KMS-11 (cell line): ENCODE measurements at regions not wholly inside any gene's neighbourhood (a gene's known extent, or its start where the extent isn't known, plus 50 kb on each side); places are given as distances from the start of the nearest gene placed in this dataset.

ENCODE experiments used
- H2AFZ ChIP-seq: fragments of 200-600 bp; sonication (generic); 2 replicates; pipeline ENCODE4 v1.6.1; 2016; ENCODE audit warnings: antibody characterized with exemption, mixed run types, low read depth
- H3K27ac ChIP-seq: fragments of 200-600 bp; sonication (generic); 2 replicates; pipeline ENCODE4 v1.6.1; 2016; ENCODE audit warnings: mild to moderate bottlenecking, mixed run types
- H3K27me3 ChIP-seq: fragments of 200-600 bp; sonication (generic); 2 replicates; pipeline ENCODE4 v1.6.1; 2017; ENCODE audit warnings: mild to moderate bottlenecking, low read depth, mixed run types, moderate library complexity; ENCODE audit not compliant: insufficient read depth
- H3K36me3 ChIP-seq: fragments of 200-600 bp; sonication (generic); 2 replicates; pipeline ENCODE4 v1.6.1; 2017; ENCODE audit warnings: mild to moderate bottlenecking, mixed run types; ENCODE audit not compliant: insufficient read depth
- H3K4me1 ChIP-seq: fragments of 200-600 bp; sonication (generic); 2 replicates; pipeline ENCODE4 v1.6.1; 2016; ENCODE audit warnings: mild to moderate bottlenecking, low read depth, mixed run types; ENCODE audit not compliant: poor library complexity, severe bottlenecking
- H3K4me2 ChIP-seq: fragments of 200-600 bp; sonication (generic); 2 replicates; pipeline ENCODE4 v1.7.0; 2016; ENCODE audit warnings: mild to moderate bottlenecking, mixed run types
- H3K4me3 ChIP-seq: fragments of 200-600 bp; sonication (generic); IDR thresholded peaks from 2 replicates; pipeline ENCODE4 v1.6.1; 2017; ENCODE audit warnings: low read depth, low read length, mixed read lengths; ENCODE audit not compliant: insufficient read depth
- H3K79me2 ChIP-seq: fragments of 200-600 bp; sonication (generic); 2 replicates; pipeline ENCODE4 v1.6.1; 2016; ENCODE audit warnings: low read depth, mixed run types; ENCODE audit not compliant: insufficient read depth
- H3K9ac ChIP-seq: fragments of 200-600 bp; sonication (generic); 2 replicates; pipeline ENCODE4 v1.6.1; 2016; ENCODE audit warnings: mild to moderate bottlenecking, mixed run types
- H4K20me1 ChIP-seq: fragments of 200-600 bp; sonication (generic); 2 replicates; pipeline ENCODE4 v1.6.1; 2016; ENCODE audit warnings: mild to moderate bottlenecking, mixed run types; ENCODE audit not compliant: insufficient read depth
- CTCF ChIP-seq: fragments of 200-600 bp; sonication (generic); conservative IDR thresholded peaks from 2 replicates; pipeline ENCODE4 v1.6.1; 2017; ENCODE audit warnings: low read depth, mild to moderate bottlenecking, antibody characterized with exemption, low read length, moderate library complexity, mixed read lengths

DNA sequence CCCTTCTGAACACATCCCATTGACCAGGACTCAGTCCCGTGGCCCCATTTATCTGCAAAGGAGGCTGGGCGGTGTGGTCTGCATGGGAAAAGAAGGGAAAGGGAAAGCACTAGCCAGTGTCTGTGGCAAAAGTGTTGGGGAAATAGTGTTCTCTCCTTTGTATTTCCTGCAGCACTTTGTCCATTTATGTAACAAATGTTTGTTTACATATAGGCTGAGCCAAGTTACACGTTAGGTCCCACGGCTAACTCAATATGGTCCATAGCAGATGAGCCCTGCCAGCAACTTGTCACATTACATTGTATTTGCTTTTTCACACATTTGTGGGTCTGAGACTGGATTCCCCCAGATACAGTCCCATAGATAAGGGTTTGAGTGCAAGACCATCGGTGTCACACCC lies 260.5 kb downstream of the MSX2 start:
- no peak overlapping the region for H2AFZ ChIP-seq
- H3K4me3 ChIP-seq = no peak overlapping the region
- no peaks in the 10 kb centered on the region for H4K20me1 ChIP-seq
- H3K36me3 ChIP-seq = no peaks in the 10 kb centered on the region
- H3K4me1 ChIP-seq = no peaks in the 10 kb centered on the region
- H3K27me3 ChIP-seq = no peaks in the 10 kb centered on the region
- H3K9ac ChIP-seq = no peak overlapping the region
- H3K79me2 ChIP-seq = no peaks in the 10 kb centered on the region
- no peak overlapping the region for H3K27ac ChIP-seq
- no peak overlapping the region for H3K4me2 ChIP-seq
- no peak for TF ChIP-seq CTCF

DNA sequence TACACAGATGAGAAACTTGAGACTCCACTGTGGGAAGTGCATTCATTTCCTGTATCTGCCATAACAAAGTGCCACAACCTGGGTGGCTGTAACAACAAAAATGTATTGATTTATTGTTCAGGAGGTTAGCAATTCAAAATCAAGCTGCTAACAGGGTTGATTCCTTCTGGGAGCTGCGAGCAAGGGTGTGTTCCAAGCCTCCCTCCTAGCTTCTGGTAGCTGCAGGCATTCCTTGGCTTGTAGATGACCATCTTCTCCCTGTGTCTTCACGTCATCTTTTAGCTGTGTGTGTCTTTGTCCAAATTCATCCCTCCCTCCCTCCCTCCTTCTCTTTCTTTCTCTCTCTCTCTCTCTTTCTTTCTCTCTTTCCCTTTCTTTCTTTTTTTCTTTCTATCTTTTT lies 258.1 kb downstream of the MSX2 start:
- Histone ChIP-seq H4K20me1 (no peaks in the 10 kb centered on the region), H3K9ac (no peak overlapping the region), H3K4me3 (no peak overlapping the region), H3K79me2 (no peaks in the 10 kb centered on the region), H3K4me2 (no peak overlapping the region), H3K36me3 (no peaks in the 10 kb centered on the region), H3K27ac (no peak overlapping the region), H3K4me1 (no peaks in the 10 kb centered on the region), H2AFZ (no peak overlapping the region), H3K27me3 (no peaks in the 10 kb centered on the region)
- no peak for TF ChIP-seq CTCF

DNA sequence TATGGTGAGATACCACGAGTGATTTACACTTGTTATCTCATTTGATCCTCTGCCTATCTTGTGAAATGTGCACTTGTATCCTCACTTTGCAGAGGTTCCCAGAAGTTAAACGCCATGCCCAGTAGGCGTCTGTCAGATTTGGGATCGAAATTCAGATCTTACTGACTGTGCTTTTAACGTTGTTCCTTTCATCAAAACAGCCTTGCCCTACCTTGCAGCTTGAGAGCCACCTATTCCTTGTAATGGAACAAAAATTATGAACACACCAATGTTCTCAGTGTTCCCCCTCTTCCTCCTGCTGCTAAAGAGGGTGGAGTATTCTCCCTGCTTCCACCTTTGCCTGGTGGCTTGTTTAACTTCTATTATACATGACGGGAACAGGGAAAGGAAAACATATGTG lies 257.0 kb downstream of the MSX2 start:
- Histone ChIP-seq H2AFZ (no peak overlapping the region), H3K4me2 (no peak overlapping the region), H3K9ac (no peak overlapping the region), H3K79me2 (no peaks in the 10 kb centered on the region), H3K36me3 (no peaks in the 10 kb centered on the region), H3K4me1 (no peaks in the 10 kb centered on the region), H3K4me3 (no peak overlapping the region), H3K27ac (no peak overlapping the region), H4K20me1 (no peaks in the 10 kb centered on the region), H3K27me3 (no peaks in the 10 kb centered on the region)
- no peak for TF ChIP-seq CTCF

GRCh38 chr5:174980952-174981351 lies 256.6 kb downstream of the MSX2 start:
- Histone ChIP-seq H3K27me3 (no peaks in the 10 kb centered on the region), H3K36me3 (no peaks in the 10 kb centered on the region), H3K4me1 (no peaks in the 10 kb centered on the region), H2AFZ (no peak overlapping the region), H4K20me1 (no peaks in the 10 kb centered on the region), H3K9ac (no peak overlapping the region), H3K4me2 (no peak overlapping the region), H3K79me2 (no peaks in the 10 kb centered on the region), H3K27ac (no peak overlapping the region), H3K4me3 (no peak overlapping the region)
- no peak for TF ChIP-seq CTCF

DNA sequence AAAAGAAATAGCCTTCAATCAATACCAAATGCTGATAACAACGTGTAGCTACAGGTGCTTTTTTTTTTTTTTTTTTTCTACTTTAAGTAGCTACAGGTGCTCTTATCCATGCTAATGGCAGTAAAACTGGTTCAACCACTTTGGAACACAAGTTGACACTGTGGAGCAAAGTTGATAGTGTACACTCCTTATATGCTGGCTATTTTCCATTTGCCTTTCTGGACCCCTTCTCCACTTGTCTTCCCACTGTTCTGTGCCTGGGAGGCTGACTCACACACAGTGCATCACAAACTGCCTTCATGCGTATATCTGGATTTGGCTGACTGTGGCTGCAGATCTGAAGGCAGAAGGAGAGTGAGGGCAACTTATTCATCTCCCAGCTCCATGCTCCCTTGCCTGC lies 247.9 kb downstream of the MSX2 start:
- Histone ChIP-seq H3K36me3 (no peaks in the 10 kb centered on the region), H3K27ac (no peak overlapping the region), H3K4me2 (no peak overlapping the region), H3K4me1 (no peaks in the 10 kb centered on the region), H3K4me3 (no peak overlapping the region), H3K79me2 (no peaks in the 10 kb centered on the region), H4K20me1 (no peaks in the 10 kb centered on the region), H3K27me3 (no peaks in the 10 kb centered on the region), H2AFZ (no peak overlapping the region), H3K9ac (no peak overlapping the region)
- no peak for TF ChIP-seq CTCF
